Karpas-422 (cell line): ENCODE measurements at regions not wholly inside any gene's neighbourhood (a gene's known extent, or its start where the extent isn't known, plus 50 kb on each side); places are given as distances from the start of the nearest gene placed in this dataset.

Experiments used
- DNase-seq: peaks from one replicate; pipeline ENCODE4 v3.0.0-alpha.2; 2015
- H2AFZ ChIP-seq: fragments of 200-600 bp; sonication (generic); 2 replicates; pipeline ENCODE4 v1.6.1; 2014; ENCODE audit warnings: antibody characterized with exemption, low read length, mixed read lengths
- H3K27ac ChIP-seq: fragments of 200-600 bp; sonication (generic); 2 replicates; pipeline ENCODE4 v1.5.1; 2014; ENCODE audit warnings: mild to moderate bottlenecking, low read length, moderate library complexity
- H3K27me3 ChIP-seq: fragments of 200-600 bp; sonication (generic); 2 replicates; pipeline ENCODE4 v1.6.1; 2014; ENCODE audit warnings: low read length, mixed read lengths
- H3K36me3 ChIP-seq: fragments of 200-600 bp; sonication (generic); 2 replicates; pipeline ENCODE4 v1.6.1; 2014; ENCODE audit warnings: low read length, mixed read lengths; ENCODE audit not compliant: insufficient read depth
- H3K4me1 ChIP-seq: fragments of 200-600 bp; sonication (generic); 2 replicates; pipeline ENCODE4 v1.6.1; 2014; ENCODE audit warnings: mild to moderate bottlenecking, low read length, mixed read lengths
- H3K4me2 ChIP-seq: fragments of 200-600 bp; sonication (generic); 2 replicates; pipeline ENCODE4 v1.6.1; 2014; ENCODE audit warnings: low read length, low read depth, mild to moderate bottlenecking; ENCODE audit not compliant: poor library complexity, severe bottlenecking
- H3K4me3 ChIP-seq: fragments of 200-600 bp; sonication (generic); 2 replicates; pipeline ENCODE4 v1.5.1; 2014; ENCODE audit warnings: mild to moderate bottlenecking, antibody characterized with exemption, low read length, mixed read lengths
- H3K79me2 ChIP-seq: fragments of 200-600 bp; sonication (generic); 2 replicates; pipeline ENCODE4 v1.6.1; 2014; ENCODE audit warnings: mild to moderate bottlenecking, low read length, mixed read lengths
- H3K9ac ChIP-seq: fragments of 200-600 bp; sonication (generic); 2 replicates; pipeline ENCODE4 v1.6.0; 2014; ENCODE audit warnings: low read length
- H3K9me2 ChIP-seq: fragments of 200-600 bp; sonication (generic), shearing (Covaris generic); replicated peaks from 2 replicates; pipeline ENCODE4 v1.6.0; 2014; ENCODE audit warnings: mild to moderate bottlenecking, low read length, moderate library complexity; ENCODE audit not compliant: insufficient read depth
- H3K9me3 ChIP-seq: fragments of 300-700, 200-600 bp; sonication (generic); 2 replicates; pipeline ENCODE4 v1.6.1; 2014; ENCODE audit warnings: low read length, mixed read lengths
- H4K20me1 ChIP-seq: fragments of 200-600 bp; sonication (generic); 2 replicates; pipeline ENCODE4 v1.6.1; 2014; ENCODE audit warnings: mild to moderate bottlenecking, antibody characterized with exemption, low read length, low read depth; ENCODE audit not compliant: insufficient read depth

- no peak overlapping the region for H3K4me2 ChIP-seq
- H3K9me3 ChIP-seq: no peaks in the 10 kb centered on the region
- H3K27ac ChIP-seq: no peak overlapping the region
- no peak overlapping the region for H3K4me3 ChIP-seq
- H3K27me3 ChIP-seq: no peaks in the 10 kb centered on the region
- H3K79me2 ChIP-seq: no peaks in the 10 kb centered on the region
- no peak overlapping the region for H2AFZ ChIP-seq
- H3K4me1 ChIP-seq: peaks cover 20% of the 10 kb centered on the region
- no peaks in the 10 kb centered on the region for H3K9me2 ChIP-seq
- no peaks in the 10 kb centered on the region for H4K20me1 ChIP-seq
- H3K36me3 ChIP-seq: no peaks in the 10 kb centered on the region
- no peak for DNase-seq
- no peak overlapping the region for H3K9ac ChIP-seq
Observed at GRCh38 chr3:182284793-182285192, 508.5 kb upstream of the ATP11B start.

DNA sequence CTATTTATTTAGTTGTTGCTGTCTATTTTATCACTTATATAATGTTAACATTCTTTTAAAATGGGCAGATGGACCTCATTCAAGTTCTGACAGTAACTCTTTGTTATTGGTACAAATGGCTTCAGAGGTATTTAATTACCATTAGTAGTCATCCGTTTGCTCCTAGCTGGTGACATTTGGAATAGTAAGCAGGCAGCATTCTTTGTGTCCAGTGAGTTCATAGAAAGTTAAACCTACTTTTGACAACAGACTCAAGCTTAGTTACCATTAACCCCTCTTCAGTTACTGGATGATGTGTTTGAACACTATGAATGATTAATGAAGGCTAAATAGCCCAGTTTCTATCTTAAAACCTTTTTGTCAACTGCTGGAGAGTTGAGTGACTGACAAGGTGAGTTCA lies 500.7 kb upstream of the ATP11B start:
- Histone ChIP-seq H3K4me1 (peaks cover 13% of the 10 kb centered on the region), H2AFZ (no peak overlapping the region), H3K9me3 (no peaks in the 10 kb centered on the region), H3K36me3 (no peaks in the 10 kb centered on the region), H3K9me2 (no peaks in the 10 kb centered on the region), H3K27ac (no peak overlapping the region), H3K4me3 (no peak overlapping the region), H3K4me2 (no peak overlapping the region), H3K79me2 (no peaks in the 10 kb centered on the region), H4K20me1 (no peaks in the 10 kb centered on the region), H3K9ac (no peak overlapping the region), H3K27me3 (no peaks in the 10 kb centered on the region)
- DNase-seq: no peak

DNA sequence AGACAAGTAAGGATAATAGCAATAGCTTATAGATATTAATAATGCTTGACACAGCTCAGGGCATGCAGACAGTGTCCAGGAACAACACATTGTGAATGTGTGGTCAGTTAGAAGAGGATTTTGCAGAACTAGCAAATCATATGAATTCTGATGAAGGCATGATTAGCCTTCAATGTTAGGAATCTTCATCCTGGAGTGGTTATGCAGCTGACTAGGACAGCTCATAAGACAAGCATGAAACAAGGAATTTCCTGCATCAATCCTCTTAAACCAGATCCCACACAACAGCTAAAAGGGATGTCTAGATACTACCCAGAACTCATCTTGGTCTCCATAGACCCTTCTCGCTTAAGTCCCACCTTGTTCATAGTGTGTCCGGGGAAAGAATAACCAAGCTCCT lies 499.0 kb upstream of the ATP11B start:
- Histone ChIP-seq H3K36me3 (no peaks in the 10 kb centered on the region), H3K79me2 (no peaks in the 10 kb centered on the region), H3K27me3 (no peaks in the 10 kb centered on the region), H3K27ac (no peak overlapping the region), H3K9ac (no peak overlapping the region), H3K4me2 (no peak overlapping the region), H3K9me2 (no peaks in the 10 kb centered on the region), H2AFZ (no peak overlapping the region), H3K4me1 (no peaks in the 10 kb centered on the region), H4K20me1 (no peaks in the 10 kb centered on the region), H3K4me3 (no peak overlapping the region), H3K9me3 (no peaks in the 10 kb centered on the region)
- DNase-seq: no peak

DNA sequence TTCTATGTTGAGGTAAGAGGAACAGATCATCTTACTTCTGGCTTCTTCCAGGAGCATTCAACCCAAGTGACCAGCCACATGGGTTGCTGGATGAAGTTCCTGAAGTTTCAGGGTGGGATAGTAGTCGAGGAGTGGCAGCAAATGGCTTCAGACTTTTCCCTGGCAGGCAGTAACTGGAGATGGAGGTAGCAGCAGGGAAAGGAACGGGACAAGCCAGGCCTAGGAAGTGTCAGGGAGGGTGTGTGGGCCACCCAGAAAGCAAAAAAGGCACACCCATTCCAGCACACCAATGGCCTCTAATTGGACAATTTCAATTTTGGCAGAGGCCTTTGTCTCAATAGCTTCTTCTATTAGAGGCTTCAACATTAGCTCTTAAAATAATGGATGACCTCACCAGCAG lies 498.6 kb upstream of the ATP11B start:
- Histone ChIP-seq H3K9me2 (no peaks in the 10 kb centered on the region), H3K79me2 (no peaks in the 10 kb centered on the region), H3K27ac (no peak overlapping the region), H3K9ac (no peak overlapping the region), H3K4me2 (no peak overlapping the region), H3K4me1 (no peaks in the 10 kb centered on the region), H3K9me3 (no peaks in the 10 kb centered on the region), H2AFZ (no peak overlapping the region), H3K4me3 (no peak overlapping the region), H3K36me3 (no peaks in the 10 kb centered on the region), H4K20me1 (no peaks in the 10 kb centered on the region), H3K27me3 (no peaks in the 10 kb centered on the region)
- DNase-seq: no peak

- peaks cover 10% of the 10 kb centered on the region; the same call in 1 of the 2 replicates for H3K4me1 ChIP-seq
- no peak overlapping the region for H2AFZ ChIP-seq
- no peaks in the 10 kb centered on the region for H3K36me3 ChIP-seq
- no peak overlapping the region for H3K4me2 ChIP-seq
- no peak overlapping the region for H3K9ac ChIP-seq
- no peaks in the 10 kb centered on the region for H3K9me2 ChIP-seq
- no peaks in the 10 kb centered on the region for H4K20me1 ChIP-seq
- no peaks in the 10 kb centered on the region for H3K79me2 ChIP-seq
- H3K4me3 ChIP-seq: no peak overlapping the region
- no peaks in the 10 kb centered on the region for H3K9me3 ChIP-seq
- no peak for DNase-seq
- no peaks in the 10 kb centered on the region for H3K27me3 ChIP-seq
- H3K27ac ChIP-seq: no peak overlapping the region
Observed at GRCh38 chr3:182300266-182300665, 493.0 kb upstream of the ATP11B start.

DNA sequence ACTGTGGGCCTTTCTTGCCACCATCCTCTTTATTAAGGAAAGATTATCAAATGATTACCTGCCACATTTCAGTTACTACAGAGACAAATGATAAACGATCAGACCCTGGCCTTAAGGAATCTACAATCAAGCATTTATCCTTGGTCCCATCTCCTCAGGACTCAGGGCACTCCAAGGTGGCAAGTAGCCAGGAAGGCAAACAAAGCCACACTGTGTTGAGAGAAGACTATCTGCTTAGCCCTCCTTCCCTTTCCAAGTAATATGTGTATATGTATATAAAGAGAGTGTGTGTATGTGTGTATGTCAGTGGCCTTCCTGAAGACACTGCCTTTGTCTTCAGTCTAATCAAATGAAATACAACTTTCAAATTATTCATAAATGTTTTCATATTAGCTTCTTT lies 490.1 kb upstream of the ATP11B start:
- Histone ChIP-seq H3K9me3 (no peaks in the 10 kb centered on the region), H3K79me2 (no peaks in the 10 kb centered on the region), H3K4me1 (peaks cover 39% of the 10 kb centered on the region), H3K27me3 (no peaks in the 10 kb centered on the region), H4K20me1 (no peaks in the 10 kb centered on the region), H3K4me3 (no peak overlapping the region), H2AFZ (no peak overlapping the region), H3K9me2 (no peaks in the 10 kb centered on the region), H3K4me2 (no peak overlapping the region), H3K27ac (no peak overlapping the region), H3K9ac (no peak overlapping the region), H3K36me3 (no peaks in the 10 kb centered on the region)
- no peak for DNase-seq

GRCh38 chr3:182305881-182306665 lies 487.2 kb upstream of the ATP11B start:
- peak overlapping the region; percentile 75 for H3K4me2 ChIP-seq
- no peaks in the 10 kb centered on the region for H3K27me3 ChIP-seq
- H2AFZ ChIP-seq: peak overlapping the region; percentile 59
- peak overlapping the region; percentile 99 for H3K27ac ChIP-seq
- peak; percentile 61 for DNase-seq
- no peaks in the 10 kb centered on the region for H4K20me1 ChIP-seq
- H3K9me3 ChIP-seq: no peaks in the 10 kb centered on the region
- no peak overlapping the region for H3K9ac ChIP-seq
- no peaks in the 10 kb centered on the region for H3K79me2 ChIP-seq
- H3K36me3 ChIP-seq: no peaks in the 10 kb centered on the region
- peaks cover 59% of the 10 kb centered on the region for H3K4me1 ChIP-seq
- no peak overlapping the region for H3K4me3 ChIP-seq
- H3K9me2 ChIP-seq: no peaks in the 10 kb centered on the region

GRCh38 chr3:182308328-182308727 lies 485.0 kb upstream of the ATP11B start:
- Histone ChIP-seq H3K9me3 (no peaks in the 10 kb centered on the region), H3K4me1 (peaks cover 62% of the 10 kb centered on the region), H3K4me2 (peak overlapping the region; percentile 75), H2AFZ (no peak overlapping the region), H3K9ac (peak overlapping the region; percentile 70), H3K27me3 (no peaks in the 10 kb centered on the region), H4K20me1 (no peaks in the 10 kb centered on the region), H3K9me2 (no peaks in the 10 kb centered on the region), H3K27ac (peak overlapping the region; percentile 99), H3K79me2 (no peaks in the 10 kb centered on the region), H3K36me3 (no peaks in the 10 kb centered on the region), H3K4me3 (peak overlapping the region; percentile 57)
- DNase-seq: peak; percentile 85
